Common myeloid progenitor, CD34-positive (primary cell): ENCODE measurements at regions not wholly inside any gene's neighbourhood (a gene's known extent, or its start where the extent isn't known, plus 50 kb on each side); places are given as distances from the start of the nearest gene placed in this dataset.

Experiments used
- CTCF ChIA-PET: fragments of 350-600 bp; sonication (Branson Sonifier 250); formaldehyde crosslinking; loops from one replicate; lab custom pipeline; 2021; ENCODE audit warnings: antibody characterized with exemption; lab: Charles Lee
- POLR2A ChIA-PET: fragments of 350-600 bp; sonication (Branson Sonifier 250); formaldehyde crosslinking; loops from one replicate; lab custom pipeline; 2021; ENCODE audit warnings: antibody characterized with exemption; lab: Charles Lee
- DNase-seq, 3 donors: peaks; one replicate each; pipeline versions ENCODE4 v3.0.0 to v3.0.0-alpha.2; 2013
- H3K27ac ChIP-seq, 2 experiments: 1 replicate in 1 of 2; 2 replicates in 1 of 2; pipeline ENCODE4 v1.7.0; 2013; ENCODE audit warnings: inconsistent platforms in 2 of 2, low read length in 2 of 2, mild to moderate bottlenecking in 2 of 2, low read depth in 1 of 2, moderate library complexity in 1 of 2; ENCODE audit not compliant: severe bottlenecking in 2 of 2, insufficient read depth in 1 of 2, poor library complexity in 1 of 2
- H3K27me3 ChIP-seq, 5 experiments: replicated peaks in 2 of 5; 1 replicate in 3 of 5; 2 replicates in 2 of 5; pipeline versions ENCODE4 v1.6.1 to v1.7.0; 2013; ENCODE audit warnings: low read length in 4 of 5, mild to moderate bottlenecking in 2 of 5, moderate library complexity in 2 of 5, inconsistent platforms in 1 of 5; ENCODE audit not compliant: insufficient read depth in 5 of 5, control insufficient read depth in 4 of 5
- H3K36me3 ChIP-seq, 4 experiments: 1 replicate in 2 of 4; 2 replicates in 2 of 4; pipeline versions ENCODE4 v1.6.1 to v1.7.0; 2013; ENCODE audit warnings: low read length in 3 of 4, control low read depth in 1 of 4, mild to moderate bottlenecking in 1 of 4; ENCODE audit not compliant: control insufficient read depth in 4 of 4, insufficient read depth in 4 of 4
- H3K4me1 ChIP-seq, 4 experiments: 1 replicate in 3 of 4; 2 replicates in 1 of 4; pipeline versions ENCODE4 v1.6.1 to v1.7.1; 2013; ENCODE audit warnings: low read length in 3 of 4, mild to moderate bottlenecking in 3 of 4, control low read depth in 1 of 4, inconsistent platforms in 1 of 4, moderate library complexity in 1 of 4; ENCODE audit not compliant: control insufficient read depth in 4 of 4, insufficient read depth in 4 of 4; ENCODE audit errors: control extremely low read depth in 1 of 4
- H3K4me3 ChIP-seq, 7 experiments: 1 replicate in 4 of 7; 2 replicates in 3 of 7; pipeline versions ENCODE4 v1.5.1 to v1.7.0; 2013; ENCODE audit warnings: mild to moderate bottlenecking in 7 of 7, low read length in 6 of 7, moderate library complexity in 6 of 7, inconsistent platforms in 2 of 7, low read depth in 2 of 7, control low read depth in 1 of 7; ENCODE audit not compliant: insufficient read depth in 4 of 7, control insufficient read depth in 1 of 7; ENCODE audit errors: extremely low read depth in 1 of 7
- H3K9me3 ChIP-seq, 5 experiments: 1 replicate in 4 of 5; 2 replicates in 1 of 5; pipeline versions ENCODE4 v1.6.1 to v1.7.1; 2013; ENCODE audit warnings: low read length in 4 of 5, mild to moderate bottlenecking in 2 of 5, inconsistent platforms in 1 of 5, low read depth in 1 of 5, moderate library complexity in 1 of 5; ENCODE audit not compliant: control insufficient read depth in 4 of 5, insufficient read depth in 2 of 5; ENCODE audit errors: control extremely low read depth in 1 of 5
- WGBS: methylation state at CpG from one replicate; pipeline ENCODE4 v1.1.5; 2013; ENCODE audit not compliant: insufficient coverage; 5-methylcytosine and 5-hydroxymethylcytosine counted together

DNA sequence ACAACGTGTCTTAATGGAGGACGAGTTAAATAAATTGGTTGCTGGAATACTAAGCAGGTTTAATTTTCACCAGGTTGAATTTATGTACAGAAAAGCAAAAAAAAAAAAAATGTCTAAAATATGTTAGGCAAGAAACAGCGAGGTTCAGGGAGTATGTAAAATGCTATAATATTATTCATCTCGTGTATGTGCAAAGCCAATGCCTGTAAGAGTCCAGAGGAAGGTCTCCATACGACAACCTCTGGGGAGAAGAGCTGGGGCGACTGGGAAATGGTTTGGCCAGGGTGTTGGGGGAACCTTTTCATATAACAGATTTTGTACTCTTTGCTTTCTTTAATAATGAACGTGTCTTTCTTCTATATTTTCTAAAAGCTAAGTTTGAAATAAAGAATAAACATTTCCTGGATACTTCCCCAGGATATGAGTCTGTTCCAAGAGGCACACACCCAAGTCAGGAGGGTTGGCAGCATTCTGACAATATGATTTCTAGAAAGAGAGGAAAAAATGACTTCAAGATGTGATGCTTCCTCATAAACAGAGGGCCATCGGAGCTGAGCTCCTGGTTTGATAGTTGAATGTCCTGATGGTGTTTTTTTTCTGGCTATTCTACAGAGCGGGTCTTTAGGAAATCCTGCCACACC, 208.6 kb upstream of the MGMT start:
- ChIA-PET POLR2A (no interaction called here), CTCF (no interaction called here)
- DNase-seq, result no peak
- no peak overlapping the region for H3K4me3 ChIP-seq
- H3K27ac ChIP-seq, result no peak overlapping the region
- H3K4me1 ChIP-seq, result peaks cover 0 to 4% (median 2%) of the 10 kb centered on the region in 4 experiments
- WGBS, result 80% methylated on average over 3 of the region's 9 CpGs
- H3K27me3 ChIP-seq, result no peaks in the 10 kb centered on the region
- no peaks in the 10 kb centered on the region for H3K36me3 ChIP-seq
- no peaks in the 10 kb centered on the region for H3K9me3 ChIP-seq

DNA sequence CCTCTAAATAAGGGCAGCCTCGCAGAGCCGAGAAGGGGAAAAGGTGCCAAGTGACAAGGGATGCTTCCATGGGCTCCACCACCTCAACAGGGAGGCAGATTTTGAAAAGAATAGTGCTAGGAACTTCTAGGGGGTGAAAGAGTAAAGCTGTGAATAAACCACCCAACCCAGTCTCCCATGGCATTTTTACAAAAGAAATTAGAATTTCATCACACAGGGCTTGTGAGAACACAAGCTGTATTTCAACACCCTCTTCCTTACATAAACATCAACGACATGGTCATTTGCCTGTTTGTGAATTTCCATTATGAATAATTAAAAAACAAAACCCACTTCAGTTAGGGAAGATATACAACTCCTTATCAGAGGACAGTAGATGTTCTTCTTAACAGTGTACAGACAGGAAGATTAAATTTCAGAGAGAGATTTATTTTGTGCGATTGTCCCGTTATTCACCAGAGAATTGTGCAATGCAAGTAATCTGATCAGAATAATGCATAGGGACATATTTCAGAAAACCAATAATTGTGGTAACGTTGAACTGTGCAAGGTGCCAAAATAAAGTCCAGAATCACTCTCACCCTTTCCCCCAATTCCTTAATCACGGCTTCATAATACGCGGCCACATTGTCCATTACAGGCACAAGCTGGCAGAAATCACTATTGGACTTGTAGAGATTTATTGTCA, 207.8 kb upstream of the MGMT start:
- POLR2A ChIA-PET, result no interaction called here
- H3K27ac ChIP-seq, result no peak overlapping the region
- H3K9me3 ChIP-seq, result no peaks in the 10 kb centered on the region
- WGBS, result 90% methylated on average over 4 of the region's 9 CpGs
- no peak for DNase-seq
- no peaks in the 10 kb centered on the region for H3K27me3 ChIP-seq
- H3K4me1 ChIP-seq, result no peaks in the 10 kb centered on the region
- no peak overlapping the region for H3K4me3 ChIP-seq
- no peaks in the 10 kb centered on the region for H3K36me3 ChIP-seq
- CTCF ChIA-PET, result no interaction called here

DNA sequence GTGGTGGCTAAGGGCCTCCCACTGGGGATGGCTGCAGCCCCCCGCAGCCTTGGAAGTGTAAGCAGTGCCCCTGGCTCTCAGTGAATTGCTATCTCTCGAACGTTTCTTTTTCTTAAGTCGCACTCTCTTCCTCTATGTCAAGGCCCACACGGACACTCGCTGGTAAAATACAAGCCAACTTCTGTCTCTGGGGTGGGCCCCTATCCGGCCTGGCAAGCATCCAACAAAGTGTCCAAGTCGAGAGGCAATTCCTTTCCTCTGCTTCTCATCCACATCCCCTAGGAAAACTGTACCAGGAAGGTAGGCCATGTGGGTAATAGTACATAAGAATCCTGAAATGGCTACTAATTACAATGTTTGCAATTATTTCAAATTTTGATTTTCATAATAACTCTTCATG, 194.9 kb upstream of the MGMT start:
- POLR2A ChIA-PET, result no interaction called here
- Histone ChIP-seq H3K27me3 (no peaks in the 10 kb centered on the region), H3K9me3 (no peaks in the 10 kb centered on the region), H3K4me3 (no peak overlapping the region), H3K4me1 (peaks cover 2 to 11% (median 8%) of the 10 kb centered on the region in 4 experiments), H3K27ac (no peak overlapping the region), H3K36me3 (no peaks in the 10 kb centered on the region)
- DNase-seq, result no peak
- CTCF ChIA-PET, result interaction anchor here (1.2 kb wide), 1 partner anchor 26 kb away, joined by 3 read pairs; no protein-coding TSS in a partner anchor
- WGBS, result 94% methylated on average over 5 of the region's 8 CpGs

DNA sequence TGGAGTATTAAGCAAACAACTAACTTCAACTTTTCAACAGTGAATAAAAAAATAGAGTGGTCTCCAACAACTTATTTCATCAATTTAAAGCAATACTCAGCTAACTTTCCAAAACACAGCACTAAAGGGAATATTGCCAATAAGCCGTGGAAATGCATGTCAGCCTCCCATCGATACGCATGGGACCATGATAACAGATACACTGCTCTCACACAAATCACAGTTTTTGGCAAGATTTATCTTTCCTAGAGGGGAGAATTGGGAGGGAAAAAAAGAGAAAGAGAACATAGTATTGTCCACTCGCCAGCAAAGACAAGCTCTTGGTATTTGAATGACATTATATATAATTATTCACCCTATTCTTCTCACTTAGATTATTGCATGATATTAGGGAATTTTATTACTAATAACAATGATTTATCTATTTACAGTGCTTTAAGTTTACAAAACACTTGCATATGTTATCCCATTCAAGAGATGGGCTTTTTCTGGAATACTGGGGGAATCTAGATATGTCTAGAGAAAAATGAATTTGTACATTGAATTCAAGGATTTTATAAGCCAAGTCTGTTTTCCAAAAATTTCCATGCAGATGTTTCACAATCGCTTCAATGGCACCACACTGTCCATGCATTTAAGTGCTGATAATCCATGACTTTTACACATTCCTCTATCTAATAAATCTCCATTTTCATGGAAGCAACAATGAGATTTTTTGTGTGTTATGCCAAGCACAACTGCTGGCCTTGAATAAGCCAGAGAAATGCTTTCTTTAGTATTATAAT, 194.0 kb upstream of the MGMT start:
- no peak for DNase-seq
- POLR2A ChIA-PET, result no interaction called here

GRCh38 chr10:129273860-129274259, 193.2 kb upstream of the MGMT start:
- H3K27ac ChIP-seq, result no peak overlapping the region
- ChIA-PET CTCF (no interaction called here), POLR2A (no interaction called here)
- H3K27me3 ChIP-seq, result no peaks in the 10 kb centered on the region
- H3K4me3 ChIP-seq, result no peak overlapping the region
- H3K4me1 ChIP-seq, result peaks cover 2 to 11% (median 8%) of the 10 kb centered on the region in 4 experiments
- no peaks in the 10 kb centered on the region for H3K9me3 ChIP-seq
- 91% methylated on average over 7 of the region's 7 CpGs for WGBS
- no peak for DNase-seq
- H3K36me3 ChIP-seq, result no peaks in the 10 kb centered on the region

More for the DNA sequence above, 194.0 kb upstream of the MGMT start:
- no peaks in the 10 kb centered on the region for H3K27me3 ChIP-seq
- no CpG with 5 or more reads among the region's 5 CpGs for WGBS
- no peaks in the 10 kb centered on the region for H3K9me3 ChIP-seq
- no peak overlapping the region for H3K4me3 ChIP-seq
- peaks cover 2 to 11% (median 8%) of the 10 kb centered on the region in 4 experiments for H3K4me1 ChIP-seq
- no peak overlapping the region for H3K27ac ChIP-seq
- CTCF ChIA-PET, result interaction anchor here (1.2 kb wide), 1 partner anchor 25 kb away, joined by 3 read pairs; no protein-coding TSS in a partner anchor
- no peaks in the 10 kb centered on the region for H3K36me3 ChIP-seq

DNA sequence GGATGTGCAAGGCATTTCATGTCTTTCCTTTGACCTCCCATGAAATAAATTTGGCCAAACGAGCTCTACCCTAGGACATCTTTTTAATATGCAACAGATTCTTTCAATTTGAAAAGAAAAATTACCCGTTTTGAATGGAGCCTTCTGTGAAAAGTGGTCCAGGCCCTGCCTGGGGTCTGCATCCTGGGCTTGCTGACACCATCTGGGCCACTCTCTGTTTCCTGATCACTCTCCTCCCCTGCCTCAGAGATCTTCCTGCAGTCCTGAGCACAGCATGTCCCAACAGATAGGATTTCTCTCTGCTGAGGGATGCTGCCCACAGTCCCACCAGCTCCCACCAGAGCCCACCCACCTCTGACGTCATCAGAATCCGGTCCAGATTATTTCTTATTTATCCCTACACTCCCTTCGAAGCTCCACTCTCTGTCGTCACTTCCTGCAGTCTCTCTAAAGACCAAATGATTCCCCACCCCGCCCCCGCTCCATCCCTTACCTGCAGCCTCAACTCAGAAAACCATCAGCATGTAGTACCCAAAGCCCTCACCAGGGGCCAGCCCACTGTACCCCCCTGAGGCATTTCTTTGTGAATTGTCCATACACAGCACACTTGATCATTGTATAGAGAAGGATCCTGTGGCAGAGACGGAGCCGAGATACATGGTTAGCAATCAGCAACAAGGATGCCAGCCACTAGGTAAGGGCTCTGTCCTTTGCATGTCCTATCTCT, 192.1 kb upstream of the MGMT start:
- H3K4me3 ChIP-seq, result no peak overlapping the region
- H3K27ac ChIP-seq, result no peak overlapping the region
- POLR2A ChIA-PET, result no interaction called here
- H3K4me1 ChIP-seq, result peaks cover 2 to 11% (median 8%) of the 10 kb centered on the region in 4 experiments
- peak; percentile 6 to 8 (median 7) for DNase-seq
- CTCF ChIA-PET, result no interaction called here
- no peaks in the 10 kb centered on the region for H3K9me3 ChIP-seq
- WGBS, result 94% methylated on average over 7 of the region's 10 CpGs
- no peaks in the 10 kb centered on the region for H3K36me3 ChIP-seq
- no peaks in the 10 kb centered on the region for H3K27me3 ChIP-seq
